ENCODE measurements at regions not wholly inside any gene's neighbourhood (a gene's known extent, or its start where the extent isn't known, plus 50 kb on each side); places are given as distances from the start of the nearest gene placed in this dataset.

DNA sequence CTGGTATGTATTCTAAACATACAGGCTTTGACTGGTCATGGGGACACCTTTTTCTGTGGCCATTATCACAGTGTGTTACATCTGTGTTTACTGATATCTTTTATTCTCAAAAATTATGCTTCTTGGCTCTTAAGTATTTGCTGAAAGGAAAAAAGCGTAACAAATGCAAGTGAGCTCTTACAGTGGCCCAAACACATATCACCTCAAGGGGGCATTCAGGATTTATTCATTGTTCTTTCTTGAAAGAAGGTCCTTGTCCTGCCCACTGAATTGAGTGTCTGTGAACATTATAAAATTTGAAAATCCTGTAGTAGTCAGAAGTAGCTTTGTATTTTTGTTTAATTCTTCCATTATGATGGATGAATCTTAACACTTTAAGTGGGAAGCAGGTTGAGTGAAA is 454.5 kb downstream of the XIRP2 start:
- no peak for DNase-seq (ENCODE audit: low read depth)
- H3K4me3 ChIP-seq (ENCODE audit: low read length): no peak overlapping the region
- TF ChIP-seq, protein P1, sequence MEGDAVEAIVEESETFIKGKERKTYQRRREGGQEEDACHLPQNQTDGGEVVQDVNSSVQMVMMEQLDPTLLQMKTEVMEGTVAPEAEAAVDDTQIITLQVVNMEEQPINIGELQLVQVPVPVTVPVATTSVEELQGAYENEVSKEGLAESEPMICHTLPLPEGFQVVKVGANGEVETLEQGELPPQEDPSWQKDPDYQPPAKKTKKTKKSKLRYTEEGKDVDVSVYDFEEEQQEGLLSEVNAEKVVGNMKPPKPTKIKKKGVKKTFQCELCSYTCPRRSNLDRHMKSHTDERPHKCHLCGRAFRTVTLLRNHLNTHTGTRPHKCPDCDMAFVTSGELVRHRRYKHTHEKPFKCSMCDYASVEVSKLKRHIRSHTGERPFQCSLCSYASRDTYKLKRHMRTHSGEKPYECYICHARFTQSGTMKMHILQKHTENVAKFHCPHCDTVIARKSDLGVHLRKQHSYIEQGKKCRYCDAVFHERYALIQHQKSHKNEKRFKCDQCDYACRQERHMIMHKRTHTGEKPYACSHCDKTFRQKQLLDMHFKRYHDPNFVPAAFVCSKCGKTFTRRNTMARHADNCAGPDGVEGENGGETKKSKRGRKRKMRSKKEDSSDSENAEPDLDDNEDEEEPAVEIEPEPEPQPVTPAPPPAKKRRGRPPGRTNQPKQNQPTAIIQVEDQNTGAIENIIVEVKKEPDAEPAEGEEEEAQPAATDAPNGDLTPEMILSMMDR (conservative IDR thresholded peaks at IDR 0.05; ENCODE audit: low read depth, low read length): peak; percentile 28

DNA sequence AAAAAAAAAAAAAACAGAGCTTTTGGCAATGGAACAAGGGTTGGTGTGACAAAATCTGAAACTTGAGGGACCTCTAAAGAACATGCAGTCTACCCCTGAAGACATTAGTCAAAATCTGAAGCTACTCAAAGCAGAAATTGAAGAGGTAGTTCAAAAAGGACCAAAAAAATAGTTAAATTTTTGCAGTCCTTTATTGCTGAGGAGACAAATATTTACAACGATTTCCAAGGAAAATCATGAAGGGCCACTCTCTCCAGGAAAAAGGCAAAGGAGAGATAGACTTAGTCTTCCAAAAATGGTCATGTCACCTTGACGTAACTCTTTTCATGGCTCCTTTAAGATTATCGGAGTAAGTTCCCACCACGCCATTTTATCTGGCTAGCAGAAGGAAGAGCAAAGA is 452.0 kb downstream of the XIRP2 start:
- no peak for DNase-seq (ENCODE audit: low read depth)
- H3K4me3 ChIP-seq (ENCODE audit: low read length): no peak overlapping the region
- TF ChIP-seq, protein P1 (conservative IDR thresholded peaks at IDR 0.05; ENCODE audit: low read depth, low read length): no peak

DNA sequence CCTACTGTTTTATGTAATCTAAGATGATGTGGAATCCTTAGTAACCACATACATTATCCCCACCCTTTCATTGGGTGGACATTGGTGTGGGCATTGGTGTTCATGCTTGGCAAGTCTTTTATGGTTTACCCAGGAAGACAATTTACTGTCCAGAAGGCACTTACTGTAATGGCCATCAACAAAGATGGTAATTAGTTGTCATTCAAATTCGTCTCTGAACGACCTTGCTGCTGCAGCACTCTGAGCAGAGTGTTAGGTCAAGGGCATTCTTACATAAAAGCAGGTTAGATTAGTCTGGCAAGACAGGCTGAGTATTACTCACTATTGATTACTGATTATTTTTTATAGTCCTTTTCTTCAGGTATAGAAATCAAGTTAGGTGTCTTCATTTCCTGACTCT is 447.9 kb downstream of the XIRP2 start:
- DNase-seq (ENCODE audit: low read depth): no peak
- TF ChIP-seq, protein P1 (conservative IDR thresholded peaks at IDR 0.05; ENCODE audit: low read depth, low read length): no peak
- H3K4me3 ChIP-seq (ENCODE audit: low read length): no peak overlapping the region

DNA sequence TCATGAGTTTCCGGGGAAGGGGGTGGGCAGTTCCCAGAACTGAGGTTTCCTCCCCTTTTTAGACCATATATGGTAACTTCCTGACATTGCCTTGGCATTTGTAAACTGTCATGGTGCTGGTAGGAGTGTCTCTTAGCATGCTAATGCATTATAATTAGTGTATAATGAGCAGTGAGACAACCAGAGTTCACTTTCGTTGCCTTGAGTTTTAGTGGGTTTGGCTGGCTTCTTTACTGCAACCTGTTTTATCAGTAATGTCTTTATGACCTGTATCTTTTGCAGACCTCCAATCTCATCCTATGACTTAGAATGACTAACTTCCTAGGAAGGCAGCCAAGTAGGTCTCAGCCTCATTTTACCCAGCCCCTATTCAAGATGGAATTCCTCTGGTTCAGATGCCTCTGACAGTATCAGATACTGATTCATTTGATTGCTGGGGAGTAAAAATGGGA is 447.3 kb downstream of the XIRP2 start:
- TF ChIP-seq, protein P1 (conservative IDR thresholded peaks at IDR 0.05; ENCODE audit: low read depth, low read length): no peak
- no peak overlapping the region for H3K4me3 ChIP-seq (ENCODE audit: low read length)

DNA sequence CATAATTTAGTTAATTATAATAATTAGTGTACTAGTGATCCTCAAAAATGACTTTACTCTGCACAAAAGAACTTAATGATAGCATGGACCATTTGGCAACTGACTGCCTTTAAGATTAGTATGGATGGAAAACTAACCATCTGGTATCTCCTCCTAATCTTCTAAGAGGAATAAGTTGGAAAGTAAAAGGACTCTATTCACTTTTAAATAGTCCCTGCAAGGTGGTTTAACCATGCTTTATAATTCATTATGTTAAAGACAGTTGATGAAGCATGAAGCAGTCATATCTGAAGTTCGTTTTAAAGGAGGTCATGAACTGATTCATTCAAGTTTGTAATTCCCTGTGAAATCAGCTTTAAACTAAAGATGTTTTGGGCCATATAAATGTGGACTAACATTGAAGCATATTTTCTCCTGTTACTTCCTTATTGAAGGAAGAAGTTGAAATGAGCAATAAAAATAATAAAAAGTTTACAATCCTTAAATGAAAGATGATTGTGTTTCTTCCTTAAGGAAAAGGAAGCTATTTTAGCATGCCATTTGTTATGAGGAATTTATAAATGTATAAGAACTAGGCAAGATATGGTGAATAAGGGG is 446.0 kb downstream of the XIRP2 start:
- no peak overlapping the region for H3K4me3 ChIP-seq (ENCODE audit: low read length)
- TF ChIP-seq, protein P1 (conservative IDR thresholded peaks at IDR 0.05; ENCODE audit: low read depth, low read length): no peak
- DNase-seq (ENCODE audit: low read depth): no peak

More for the DNA sequence above, 447.3 kb downstream of the XIRP2 start:
- DNase-seq (ENCODE audit: low read depth): no peak

DNA sequence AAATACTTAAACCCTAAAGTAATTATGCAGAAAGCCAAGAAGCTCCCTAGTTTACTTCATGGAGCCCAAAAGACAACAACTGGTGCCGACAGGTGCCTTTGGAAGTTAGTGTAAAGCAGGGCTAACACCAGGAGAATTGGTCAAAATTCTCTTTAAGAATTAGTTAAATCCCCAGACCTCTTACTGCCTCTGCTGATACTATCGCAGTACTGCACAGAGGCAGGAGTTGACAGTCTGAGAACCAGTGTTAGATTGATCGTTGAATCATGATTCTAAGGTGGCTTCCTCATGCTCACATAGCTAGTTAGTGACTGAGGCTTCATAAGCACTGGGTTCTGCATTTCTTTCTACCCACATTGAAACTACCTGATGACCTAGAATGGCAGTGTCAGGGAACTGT is 445.0 kb downstream of the XIRP2 start:
- no peak overlapping the region for H3K4me3 ChIP-seq (ENCODE audit: low read length)
- DNase-seq (ENCODE audit: low read depth): no peak
- TF ChIP-seq, protein P1 (conservative IDR thresholded peaks at IDR 0.05; ENCODE audit: low read depth, low read length): peak; percentile 43

DNA sequence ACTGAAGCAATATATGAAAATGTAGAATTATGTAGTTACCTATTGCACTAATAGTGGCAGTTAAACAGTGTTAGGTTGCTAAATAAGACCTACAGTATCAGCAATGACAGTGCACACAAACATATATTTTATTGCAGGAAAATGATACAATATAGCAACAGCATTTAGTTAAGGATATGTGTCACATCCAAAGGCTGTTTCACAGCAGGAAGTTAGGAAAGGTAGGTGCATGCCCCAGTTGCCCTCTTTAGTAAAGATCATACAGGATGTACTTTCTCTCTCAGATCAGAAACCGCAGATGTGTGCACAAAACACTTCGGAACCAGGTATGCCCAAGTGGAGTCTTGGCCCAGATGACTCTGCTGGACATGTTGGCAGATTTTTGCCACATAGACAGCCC is 444.1 kb downstream of the XIRP2 start:
- H3K4me3 ChIP-seq (ENCODE audit: low read length): no peak overlapping the region
- TF ChIP-seq, protein P1 (conservative IDR thresholded peaks at IDR 0.05; ENCODE audit: low read depth, low read length): no peak
- no peak for DNase-seq (ENCODE audit: low read depth)
